Activated CD8-positive, alpha-beta memory T cell treated with anti-CD3 and anti-CD28 coated beads, Interleukin-2, amount 50 U/mL, for 24 hours (primary cell): ENCODE measurements at regions not wholly inside any gene's neighbourhood (a gene's known extent, or its start where the extent isn't known, plus 50 kb on each side); places are given as distances from the start of the nearest gene placed in this dataset.
A peak's percentile ranks its signal among the peaks of the same experiment; 100 is the strongest.

Source experiments
- DNase-seq: peaks from one replicate; pipeline ENCODE4 v3.0.0-alpha.2; 2020; ENCODE audit errors: extremely low read depth

DNA sequence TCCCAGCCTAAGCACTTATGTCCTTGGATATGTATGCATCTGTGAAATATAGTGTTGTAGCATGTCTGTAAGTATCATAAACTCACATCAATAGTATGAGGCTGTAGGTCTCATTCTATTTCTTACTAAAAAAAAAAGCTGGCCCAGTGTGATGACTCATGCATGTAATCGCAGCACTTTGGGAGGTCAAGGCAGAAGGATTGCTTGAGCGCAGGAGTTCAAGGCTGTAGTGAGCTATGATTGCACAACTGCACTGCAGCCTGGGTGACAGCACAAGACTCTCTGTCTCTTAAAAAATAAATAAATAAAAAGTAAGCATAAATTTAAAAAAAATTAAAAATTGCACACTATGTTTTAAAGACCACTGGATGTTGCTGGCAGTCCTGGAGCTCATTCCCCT is 79.1 kb upstream of the SPATA13 start:
- DNase-seq: no peak

DNA sequence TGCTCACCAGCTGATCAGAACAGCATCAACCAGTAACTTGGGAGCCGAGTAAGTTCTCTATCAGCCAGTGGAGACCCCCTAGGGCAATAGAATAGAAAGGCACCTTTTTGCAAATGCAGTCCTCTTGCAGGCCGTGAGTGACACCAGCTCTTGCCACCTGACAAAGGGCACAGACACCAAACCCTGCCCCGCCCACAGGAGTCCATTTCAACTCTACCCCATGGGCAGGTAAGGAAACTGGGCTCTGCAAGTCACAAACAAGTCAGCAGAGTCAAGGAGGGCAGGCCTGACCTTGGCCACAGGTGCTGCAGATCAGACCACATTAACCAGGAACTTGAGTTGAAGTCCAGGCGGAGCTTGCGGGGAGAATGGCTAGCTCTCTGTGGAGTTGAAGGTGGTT is 77.4 kb upstream of the SPATA13 start:
- no peak for DNase-seq

DNA sequence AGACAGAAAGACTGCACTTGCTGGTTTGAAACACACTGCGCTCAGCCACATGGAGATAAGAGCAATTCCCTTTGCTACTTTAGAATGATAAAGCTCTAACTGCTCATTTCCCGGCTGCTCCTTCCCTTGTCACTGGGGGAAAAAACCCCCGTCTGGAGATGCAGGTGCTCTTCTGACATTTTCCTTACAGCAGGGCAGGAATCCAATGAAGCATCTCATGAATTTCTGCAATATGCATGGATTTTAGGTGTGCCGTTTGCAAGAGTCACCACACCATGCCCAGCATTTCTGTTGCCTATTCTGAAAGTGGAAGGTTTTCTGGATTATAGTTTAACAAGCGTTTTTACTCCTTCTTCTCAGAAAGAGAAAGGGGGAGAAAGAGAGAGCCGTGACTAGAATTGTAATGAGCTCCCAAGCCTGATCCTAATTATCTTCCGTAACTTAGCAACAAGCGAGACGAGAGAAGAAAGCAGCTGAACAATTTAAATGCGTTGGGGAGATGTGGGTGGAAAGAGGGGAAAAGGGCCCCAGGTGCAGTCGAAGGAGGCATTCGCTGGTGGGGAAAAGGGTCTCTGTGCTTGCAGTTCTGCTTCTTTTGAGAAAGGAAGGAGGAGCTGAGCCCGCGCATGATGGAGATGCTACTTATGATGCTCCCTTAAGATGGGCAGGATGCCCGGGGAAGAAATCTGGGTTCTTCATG is 76.6 kb upstream of the SPATA13 start:
- no peak for DNase-seq

DNA sequence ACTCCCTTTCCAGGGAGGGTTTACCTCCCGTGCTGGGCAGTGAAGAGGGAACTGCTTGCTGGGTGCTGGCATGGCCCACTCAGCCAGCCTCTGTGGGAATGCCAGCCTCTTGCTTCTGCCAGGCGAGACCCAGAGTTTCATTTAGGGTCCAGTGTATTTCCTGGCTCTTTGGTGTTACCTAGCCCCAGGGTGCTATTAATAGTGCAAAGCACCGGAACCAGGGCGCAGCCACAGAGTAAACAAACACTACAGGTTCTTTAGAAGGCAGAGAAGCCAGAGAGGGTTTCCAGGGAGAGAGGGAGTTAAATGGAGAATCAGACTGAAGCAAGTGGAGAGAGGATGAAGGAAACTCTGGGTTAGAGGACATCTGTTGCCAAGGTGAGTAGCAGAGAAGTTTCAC is 74.9 kb upstream of the SPATA13 start:
- no peak for DNase-seq

DNA sequence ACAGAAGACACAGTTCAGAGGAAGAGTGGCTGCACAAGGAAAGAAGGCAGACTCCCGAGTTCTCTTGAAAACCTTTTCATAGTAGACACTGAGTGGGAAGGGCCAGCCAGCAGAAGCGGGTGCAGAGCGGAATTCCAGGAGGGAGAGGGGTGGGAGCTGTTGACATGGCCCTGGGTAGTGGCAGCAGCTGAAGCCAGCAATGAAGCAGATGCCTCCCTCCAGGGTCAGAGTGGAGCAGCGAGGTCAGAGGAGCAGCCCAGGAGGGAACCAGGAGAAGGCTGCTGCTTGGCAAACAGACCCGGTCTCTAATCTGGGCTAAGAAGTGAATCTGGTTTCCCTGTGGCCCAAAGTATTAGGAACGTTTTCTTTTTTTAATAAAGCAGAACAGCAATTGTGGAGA is 73.9 kb upstream of the SPATA13 start:
- DNase-seq: no peak

DNA sequence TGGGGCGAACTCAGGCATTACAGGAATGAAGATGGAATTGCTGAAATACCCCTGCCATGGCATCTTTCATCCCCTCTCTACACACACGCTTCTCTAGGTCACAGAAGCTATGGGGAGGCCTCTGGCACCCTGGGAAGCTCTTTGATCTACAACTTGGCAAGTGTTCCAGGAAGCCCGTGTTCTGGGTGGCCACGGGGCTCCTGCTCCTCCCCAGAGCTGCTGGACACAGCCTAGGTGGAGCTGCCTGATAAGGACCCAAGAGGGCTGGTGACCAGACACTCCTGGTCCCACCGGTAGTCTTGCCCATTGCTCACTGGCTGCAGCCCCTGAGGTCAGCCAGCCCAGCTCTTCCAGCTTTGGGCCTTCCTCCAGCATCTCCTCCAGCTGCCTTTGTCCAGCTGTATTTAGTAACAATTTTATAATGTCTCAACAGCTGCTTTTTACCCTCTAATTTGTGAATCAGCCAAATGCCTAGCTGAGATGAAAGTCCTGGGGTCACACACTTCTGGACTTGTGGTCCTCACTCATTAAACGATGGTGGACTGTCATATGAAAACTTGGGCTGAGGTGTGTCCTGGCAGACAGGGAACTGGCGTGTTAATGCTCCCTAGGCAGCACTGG is 72.8 kb upstream of the SPATA13 start:
- DNase-seq: no peak

DNA sequence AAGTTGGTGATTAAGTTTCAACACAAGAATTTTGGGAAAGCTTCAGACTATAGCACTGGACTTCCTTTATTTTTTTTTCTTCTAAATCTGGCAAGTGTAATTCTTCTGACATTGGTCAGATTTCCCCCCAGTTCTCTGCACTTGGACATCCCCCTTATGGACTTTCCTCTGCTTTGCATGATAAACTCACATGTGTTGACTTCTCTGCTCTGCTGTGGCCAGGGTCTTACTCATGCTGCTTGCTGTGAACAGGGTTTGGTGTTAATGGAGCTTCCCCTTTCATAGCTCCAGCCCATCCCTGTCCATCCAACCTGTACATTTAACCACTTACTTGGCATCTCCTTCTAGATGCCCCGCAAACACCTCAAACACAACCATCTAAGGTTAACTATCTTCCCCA is 70.5 kb upstream of the SPATA13 start:
- no peak for DNase-seq

DNA sequence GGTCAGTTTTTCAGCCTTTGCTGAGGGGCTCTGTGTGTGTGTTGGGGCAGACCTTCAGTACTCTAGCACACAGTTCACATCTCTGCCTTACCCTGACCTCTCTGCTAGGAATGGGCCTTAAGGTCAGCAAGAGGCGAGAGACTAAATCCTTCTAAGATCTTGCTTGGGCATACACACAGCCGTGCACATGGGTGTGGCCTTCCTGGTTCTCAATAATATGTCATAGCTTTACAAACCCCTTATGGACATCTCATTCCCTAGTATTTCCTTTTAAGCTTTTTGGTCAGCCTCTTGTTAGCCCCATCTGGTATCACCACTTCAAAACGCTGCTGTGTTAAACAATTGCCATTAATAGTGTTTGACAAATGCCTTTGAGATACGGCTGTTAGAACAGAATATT is 69.4 kb upstream of the SPATA13 start:
- no peak for DNase-seq

DNA sequence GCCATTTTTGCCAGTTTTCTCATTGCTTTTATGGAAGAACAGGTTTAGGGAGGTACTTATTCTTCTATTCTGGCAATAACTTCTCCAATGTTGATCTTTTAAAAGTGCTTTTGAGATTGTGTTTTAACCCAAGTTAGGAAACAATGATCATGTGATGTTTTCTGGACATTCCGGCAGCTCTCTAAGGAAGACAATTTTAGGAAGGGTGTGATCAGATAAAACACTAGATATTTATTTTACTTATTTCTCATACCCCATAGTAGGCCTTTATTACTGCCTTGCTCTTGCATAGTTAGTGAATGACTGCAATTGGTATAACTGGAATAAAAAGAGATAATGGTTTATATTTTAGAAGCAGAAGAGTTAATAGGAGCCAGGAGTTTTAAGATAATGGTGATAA is 68.4 kb upstream of the SPATA13 start:
- no peak for DNase-seq

DNA sequence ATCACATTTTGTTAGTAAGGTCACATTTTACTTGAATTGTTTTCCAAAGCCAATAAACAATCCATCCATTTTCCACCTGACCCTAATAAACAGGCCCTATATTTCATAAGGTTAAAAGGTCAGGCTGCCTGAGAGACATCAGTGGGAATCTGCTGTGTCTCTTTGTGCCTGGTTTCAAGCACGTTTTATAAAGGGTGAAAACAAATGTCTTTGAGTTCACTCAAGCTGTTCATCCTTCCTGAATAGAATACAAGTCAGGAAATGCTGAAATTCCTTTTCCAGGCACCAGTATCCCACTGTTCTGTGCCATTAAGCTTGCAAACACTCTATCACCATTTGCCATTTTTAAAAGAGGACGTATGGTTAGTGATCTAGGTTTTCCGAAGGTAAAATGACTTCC is 67.5 kb upstream of the SPATA13 start:
- DNase-seq: no peak

DNA sequence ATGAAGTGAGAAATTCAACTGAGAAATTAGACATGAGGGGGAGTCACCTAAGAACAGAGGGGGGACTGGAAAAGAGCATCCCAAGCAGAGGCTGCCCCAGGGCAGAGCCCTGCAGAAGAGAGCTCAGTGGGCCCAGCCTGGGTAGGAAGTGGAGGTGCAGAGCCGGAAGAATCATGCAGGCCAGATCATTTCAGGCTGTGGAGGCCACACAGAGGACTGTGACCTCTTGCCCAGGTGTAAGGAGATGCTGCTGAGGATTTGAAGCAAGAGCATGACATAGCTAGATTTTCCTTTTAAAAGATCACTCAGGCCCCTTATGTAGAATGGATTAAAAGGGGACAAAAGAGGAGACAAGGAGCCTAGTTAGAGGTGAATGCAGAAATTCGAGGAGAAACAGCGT is 63.9 kb upstream of the SPATA13 start:
- DNase-seq: no peak

DNA sequence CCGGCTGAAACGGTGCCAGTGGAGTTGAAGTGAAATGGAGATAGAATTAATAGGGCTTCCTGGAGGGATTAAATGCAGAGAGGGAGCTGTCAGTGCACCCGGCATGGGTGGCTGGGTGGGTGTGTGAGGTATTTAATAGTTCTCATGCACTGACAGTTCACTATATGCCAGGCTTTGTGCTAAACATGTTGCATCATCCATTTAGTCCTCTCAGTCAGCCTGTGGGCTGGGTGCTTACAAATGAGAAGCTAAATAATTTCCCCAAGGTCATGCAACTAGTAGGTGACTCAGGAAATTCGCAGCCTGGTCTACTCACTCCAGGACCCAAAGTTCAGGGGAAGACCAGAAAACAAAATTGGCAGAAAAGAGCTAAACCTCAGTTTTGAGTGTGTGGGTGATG is 63.5 kb upstream of the SPATA13 start:
- DNase-seq: peak; percentile 6

DNA sequence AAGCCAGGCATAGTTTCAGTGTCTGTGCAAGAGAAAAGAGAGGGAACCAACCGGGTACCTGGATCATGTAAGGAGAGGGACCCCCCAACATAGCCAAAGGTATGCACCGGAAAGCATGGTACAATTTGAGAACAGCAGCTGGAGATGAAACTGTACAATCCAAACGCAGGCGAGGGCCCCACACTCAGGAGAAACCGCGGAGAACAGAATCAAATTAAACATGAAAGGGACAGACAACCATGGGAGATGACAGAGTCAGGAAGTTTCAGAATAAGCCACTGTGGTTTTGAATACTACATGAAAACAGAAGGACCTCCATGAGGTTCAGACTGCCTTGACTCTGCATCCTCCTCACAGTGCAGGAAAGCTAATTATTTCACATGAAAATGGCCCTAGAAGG is 62.9 kb upstream of the SPATA13 start:
- no peak for DNase-seq

DNA sequence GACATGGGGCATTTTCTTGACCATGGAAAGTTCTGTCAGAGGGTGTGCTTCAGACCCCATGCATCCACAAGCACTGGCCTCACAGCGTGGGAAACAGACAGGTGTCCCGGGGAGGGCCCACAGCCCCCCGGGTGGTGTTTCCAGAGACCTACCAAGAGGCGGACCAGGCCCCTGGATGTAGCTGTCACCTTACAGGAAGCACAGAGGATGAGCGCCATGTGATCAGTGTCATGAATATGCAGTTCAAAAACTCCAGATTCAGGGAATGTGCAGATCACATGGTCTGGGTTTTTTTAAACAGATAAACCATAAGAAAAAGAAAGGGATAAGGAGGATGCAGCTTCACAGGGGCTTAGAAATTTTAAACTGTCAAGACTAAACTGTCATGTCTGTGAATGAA is 61.0 kb upstream of the SPATA13 start:
- no peak for DNase-seq

DNA sequence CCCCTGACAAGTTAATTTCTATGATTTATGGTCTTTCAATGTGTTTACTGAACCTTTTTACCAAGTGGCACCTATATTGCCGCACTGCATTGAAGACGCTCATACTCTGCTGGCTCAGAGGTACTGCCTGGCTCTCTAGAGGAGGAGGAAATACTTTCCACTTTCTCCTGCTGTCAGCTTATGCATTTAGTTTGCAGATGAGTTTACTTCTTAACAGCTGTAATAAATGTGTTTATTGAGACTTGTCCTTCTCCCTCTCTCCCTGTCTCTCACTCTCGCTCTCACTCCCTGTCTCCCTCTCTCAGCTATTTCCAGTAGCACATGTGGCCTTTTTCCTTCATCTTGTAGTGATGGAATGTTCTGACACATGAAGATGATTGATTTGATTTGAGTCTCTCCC is 60.3 kb upstream of the SPATA13 start:
- no peak for DNase-seq

DNA sequence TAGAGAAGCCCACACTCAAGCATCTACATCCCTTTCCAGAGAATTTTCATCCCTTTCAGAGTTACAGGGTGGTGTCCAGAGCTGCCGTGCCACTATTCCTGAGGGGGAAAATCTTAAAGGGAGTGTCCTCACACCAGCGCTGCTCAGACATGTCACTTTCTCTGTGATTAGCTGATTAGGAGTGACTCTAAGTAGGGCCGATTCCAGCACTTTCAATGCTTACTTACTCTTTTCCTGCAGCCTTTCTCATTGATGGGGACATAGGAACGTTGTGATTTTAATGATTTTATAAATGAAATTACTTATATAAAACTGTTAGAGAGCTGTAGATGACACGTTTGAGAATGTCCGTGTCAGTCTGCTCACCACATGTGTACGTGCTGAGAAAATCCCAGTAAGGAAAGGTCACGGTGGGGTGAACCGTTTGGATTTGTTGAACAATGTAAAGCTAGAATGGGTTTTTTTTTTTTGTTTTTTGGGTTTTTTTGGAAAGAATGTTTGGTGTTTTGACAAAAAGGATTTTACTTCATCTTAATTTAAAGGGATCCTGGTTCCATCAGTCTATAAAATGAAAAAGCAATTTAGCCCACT is 56.6 kb upstream of the SPATA13 start:
- no peak for DNase-seq

DNA sequence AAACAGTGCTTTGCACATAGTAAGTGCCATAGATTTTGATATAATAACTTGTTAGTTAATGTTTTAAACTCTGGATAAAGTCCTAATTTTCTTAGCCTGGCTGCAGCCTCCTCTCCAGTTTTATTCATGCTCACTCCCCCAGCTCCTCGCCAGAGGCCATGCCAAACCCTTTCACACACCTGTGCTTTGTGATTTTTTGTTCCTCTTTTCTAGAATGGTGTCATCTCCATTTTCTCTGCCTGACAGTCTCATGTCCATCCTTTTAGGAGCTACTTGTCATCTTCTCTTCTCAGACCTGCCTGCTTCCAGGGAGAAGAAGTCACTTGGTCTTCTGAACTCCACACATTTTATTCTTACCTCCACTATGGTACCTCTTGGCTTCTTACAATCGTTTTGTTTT is 55.8 kb upstream of the SPATA13 start:
- no peak for DNase-seq

DNA sequence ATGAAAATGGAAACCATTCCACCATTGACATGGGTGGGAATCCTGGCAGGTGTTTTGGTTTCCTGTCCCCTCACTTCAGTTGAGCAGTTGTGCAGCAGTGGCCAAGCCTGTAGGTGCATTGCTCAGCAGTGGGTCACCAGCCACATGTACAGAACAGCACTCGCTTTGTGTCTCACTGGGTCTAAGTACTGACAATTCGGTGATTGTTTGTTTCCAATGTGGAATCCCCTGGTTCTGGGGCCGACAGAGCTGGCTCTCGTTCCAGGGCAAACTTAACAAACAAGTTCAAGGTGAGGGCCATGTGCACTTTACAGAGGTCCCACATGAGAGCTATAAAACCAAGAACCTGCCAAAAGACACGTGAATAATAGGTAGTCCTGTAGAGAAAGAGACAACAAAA is 54.1 kb upstream of the SPATA13 start:
- no peak for DNase-seq

DNA sequence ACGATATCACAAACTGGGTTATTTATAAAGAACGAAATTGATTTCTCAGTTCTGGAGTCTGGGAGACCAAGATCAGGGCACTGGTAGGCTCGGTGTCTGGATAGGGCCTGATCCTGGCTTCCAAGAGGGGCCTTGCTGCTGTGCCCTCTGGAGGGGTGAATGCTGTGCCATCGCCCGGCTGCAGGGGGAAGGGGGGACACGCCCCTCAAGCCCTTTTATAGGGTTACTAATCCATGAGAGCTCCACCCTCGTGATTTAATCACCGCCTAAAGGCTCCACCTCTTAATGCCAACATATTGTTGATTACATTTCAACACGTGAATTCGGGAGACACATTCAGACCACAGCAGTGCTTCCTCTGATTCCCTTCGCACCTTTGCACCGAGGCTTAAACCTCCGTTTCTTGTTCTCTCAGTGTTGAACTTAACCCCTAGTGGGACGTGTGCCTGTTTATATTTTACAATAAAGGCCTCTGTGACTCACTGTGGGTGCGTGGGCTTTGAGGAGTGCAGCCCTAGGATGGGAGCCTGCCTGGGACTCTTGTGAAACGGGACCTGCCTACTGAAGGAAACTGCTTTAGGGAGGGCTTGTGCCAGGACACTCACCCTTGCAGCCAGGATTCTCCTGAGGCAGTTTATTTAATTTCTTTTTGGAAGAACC is 52.4 kb upstream of the SPATA13 start:
- DNase-seq: no peak

DNA sequence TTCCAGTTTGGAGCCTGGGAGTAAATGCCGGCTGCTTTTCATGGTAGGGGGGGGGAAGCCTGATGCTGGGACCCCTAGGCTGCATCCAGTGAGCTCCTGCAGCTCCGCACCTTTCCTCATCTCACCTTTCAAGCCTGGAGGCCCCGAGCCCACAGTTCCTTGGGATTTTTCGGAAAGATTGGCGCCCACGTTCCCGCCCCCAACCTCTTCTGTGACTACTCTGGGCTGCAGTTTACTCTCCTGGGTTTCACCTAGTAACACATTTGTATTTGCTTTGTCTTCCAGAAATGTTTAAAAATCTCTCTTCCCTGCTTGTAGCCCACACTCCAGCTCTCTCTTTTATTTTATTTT is 51.9 kb upstream of the SPATA13 start:
- DNase-seq: no peak

DNA sequence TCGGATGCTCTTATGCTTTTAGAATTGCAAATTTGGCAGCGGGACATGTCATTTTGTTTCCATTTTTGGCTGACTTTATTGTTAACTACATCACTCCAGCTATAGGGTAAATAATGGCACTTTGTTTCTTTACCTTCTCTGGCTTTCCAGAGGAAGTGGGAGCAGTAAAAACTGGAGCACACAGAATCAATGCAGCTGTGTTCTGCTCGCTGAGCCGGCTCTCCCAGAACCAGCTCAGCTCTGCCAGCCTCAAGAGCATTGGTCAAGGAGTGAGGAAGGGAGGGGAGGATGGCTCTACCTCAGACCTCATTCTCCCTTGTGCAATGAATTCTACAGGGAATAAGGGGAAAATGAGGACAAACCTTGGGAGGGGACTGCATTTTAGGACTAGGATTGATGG is 50.5 kb upstream of the SPATA13 start:
- DNase-seq: no peak
